ENCODE measurements at regions not wholly inside any gene's neighbourhood (a gene's known extent, or its start where the extent isn't known, plus 50 kb on each side); places are given as distances from the start of the nearest gene placed in this dataset.

GRCh38 chr4:186952709-186953108 is 229.1 kb upstream of the FAT1 start:
- TF ChIP-seq ZBTB7A (IDR thresholded peaks at IDR 0.05; ENCODE audit: low read depth) (no peak), TEAD4 (IDR thresholded peaks at IDR 0.05) (no peak), RAD21 (IDR thresholded peaks at IDR 0.05; ENCODE audit: low read depth) (no peak), TAF1 (IDR thresholded peaks at IDR 0.05; ENCODE audit: low read depth) (no peak), YY1 (IDR thresholded peaks at IDR 0.05; ENCODE audit: low read depth) (no peak), CEBPB (IDR thresholded peaks at IDR 0.05) (no peak), REST (IDR thresholded peaks at IDR 0.05; ENCODE audit: low read depth) (no peak), NFIC (IDR thresholded peaks at IDR 0.05) (no peak), MAX (IDR thresholded peaks at IDR 0.05) (no peak), USF1 (IDR thresholded peaks at IDR 0.05) (no peak), CREB1 (IDR thresholded peaks at IDR 0.05; ENCODE audit: low read depth) (no peak), TCF12 (IDR thresholded peaks at IDR 0.05; ENCODE audit: low read depth) (no peak), EGR1 (IDR thresholded peaks at IDR 0.05) (no peak), FOXM1 (IDR thresholded peaks at IDR 0.05; ENCODE audit: borderline replicate concordance, low read depth) (no peak), EP300 (IDR thresholded peaks at IDR 0.05; ENCODE audit: borderline replicate concordance) (no peak)

GRCh38 chr4:186953599-186954260 is 230.1 kb upstream of the FAT1 start:
- TF ChIP-seq NFIC (IDR thresholded peaks at IDR 0.05) (no peak), RAD21 (IDR thresholded peaks at IDR 0.05; ENCODE audit: low read depth) (no peak), TAF1 (IDR thresholded peaks at IDR 0.05; ENCODE audit: low read depth) (no peak), FOXM1 (IDR thresholded peaks at IDR 0.05; ENCODE audit: borderline replicate concordance, low read depth) (no peak), YY1 (IDR thresholded peaks at IDR 0.05; ENCODE audit: low read depth) (no peak), ZBTB7A (IDR thresholded peaks at IDR 0.05; ENCODE audit: low read depth) (no peak)

GRCh38 chr4:186954509-186954908 is 230.9 kb upstream of the FAT1 start:
- TF ChIP-seq USF1 (IDR thresholded peaks at IDR 0.05), result no peak
- TF ChIP-seq RAD21 (IDR thresholded peaks at IDR 0.05; ENCODE audit: low read depth), result no peak
- no peak for TF ChIP-seq NFIC (IDR thresholded peaks at IDR 0.05)

- TF ChIP-seq ZBTB7A (IDR thresholded peaks at IDR 0.05; ENCODE audit: low read depth), result no peak
- no peak for TF ChIP-seq EP300 (IDR thresholded peaks at IDR 0.05; ENCODE audit: borderline replicate concordance)
- TF ChIP-seq YY1 (IDR thresholded peaks at IDR 0.05; ENCODE audit: low read depth), result no peak
- TF ChIP-seq NFIC (IDR thresholded peaks at IDR 0.05), result no peak
- no peak for TF ChIP-seq MAX (IDR thresholded peaks at IDR 0.05)
- TF ChIP-seq REST (IDR thresholded peaks at IDR 0.05; ENCODE audit: low read depth), result no peak
- TF ChIP-seq USF1 (IDR thresholded peaks at IDR 0.05), result no peak
- no peak for TF ChIP-seq EGR1 (IDR thresholded peaks at IDR 0.05)
- no peak for TF ChIP-seq TAF1 (IDR thresholded peaks at IDR 0.05; ENCODE audit: low read depth)
- no peak for TF ChIP-seq CEBPB (IDR thresholded peaks at IDR 0.05)
- no peak for TF ChIP-seq FOXM1 (IDR thresholded peaks at IDR 0.05; ENCODE audit: borderline replicate concordance, low read depth)
- no peak for TF ChIP-seq TEAD4 (IDR thresholded peaks at IDR 0.05)
- no peak for TF ChIP-seq RAD21 (IDR thresholded peaks at IDR 0.05; ENCODE audit: low read depth)
- no peak for TF ChIP-seq TCF12 (IDR thresholded peaks at IDR 0.05; ENCODE audit: low read depth)
Measured at GRCh38 chr4:186954956-186955355, 231.3 kb upstream of the FAT1 start.

GRCh38 chr4:186957952-186958555 is 234.4 kb upstream of the FAT1 start:
- TF ChIP-seq EGR1 (IDR thresholded peaks at IDR 0.05) (no peak), EP300 (IDR thresholded peaks at IDR 0.05; ENCODE audit: borderline replicate concordance) (no peak), MAX (IDR thresholded peaks at IDR 0.05) (no peak), CREB1 (IDR thresholded peaks at IDR 0.05; ENCODE audit: low read depth) (no peak), TCF12 (IDR thresholded peaks at IDR 0.05; ENCODE audit: low read depth) (no peak), RAD21 (IDR thresholded peaks at IDR 0.05; ENCODE audit: low read depth) (no peak), USF1 (IDR thresholded peaks at IDR 0.05) (no peak)

Measured in Ishikawa (cell line).